GM19397 (cell line): ENCODE measurements at regions not wholly inside any gene's neighbourhood (a gene's known extent, or its start where the extent isn't known, plus 50 kb on each side); places are given as distances from the start of the nearest gene placed in this dataset.
"Not testable (repeated sequence)": the region's sequence is repeated elsewhere in the genome, so short reads cannot be mapped to it uniquely, and the experiment has no call there.

ENCODE experiments used
- ATAC-seq: cut with Tn5 transposase; IDR thresholded peaks from one replicate; pipeline ENCODE4 v1.9.1; 2021; ENCODE audit warnings: mild to moderate bottlenecking, moderate library complexity; ENCODE audit not compliant: unreplicated experiment

DNA sequence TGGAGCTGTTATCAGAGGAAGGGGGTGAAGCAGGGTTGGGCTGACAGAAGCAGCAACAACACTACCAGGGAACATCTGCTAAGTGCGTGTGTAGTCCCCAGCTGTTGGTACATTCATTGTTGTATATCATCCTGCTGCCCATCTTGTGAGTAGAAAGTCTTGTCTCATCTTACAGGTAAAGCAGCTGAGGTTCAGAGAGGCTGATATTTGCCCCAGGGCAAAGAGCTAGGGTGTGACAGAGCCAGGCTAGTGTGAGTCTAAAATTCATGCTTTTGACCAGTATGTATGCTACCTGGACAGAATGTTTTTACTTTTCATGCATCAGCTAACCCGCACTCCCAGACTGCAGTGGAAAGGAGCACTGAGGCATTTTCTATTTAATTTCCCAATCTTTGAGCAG lies 221.6 kb downstream of the STK31 start:
- no peak for ATAC-seq

DNA sequence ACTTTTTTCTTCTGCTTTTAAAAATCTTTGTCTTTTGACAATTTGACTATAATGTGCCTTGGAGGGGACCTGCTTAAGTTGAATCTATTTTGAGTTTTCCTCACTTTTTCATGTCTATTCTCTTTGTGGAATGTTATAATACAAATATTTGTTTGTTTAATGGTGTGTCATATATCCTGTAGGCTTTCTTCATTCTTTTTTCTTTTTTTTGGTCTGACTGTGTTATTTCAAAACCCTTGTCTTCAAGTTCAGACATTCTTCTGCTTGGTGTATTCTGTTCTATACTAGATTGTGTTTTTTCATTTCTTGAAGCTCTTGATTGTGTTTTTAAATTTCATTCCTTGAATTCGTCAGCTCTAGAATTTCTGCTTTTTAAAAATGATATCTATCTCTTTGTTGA lies 228.2 kb downstream of the STK31 start:
- ATAC-seq = no peak

DNA sequence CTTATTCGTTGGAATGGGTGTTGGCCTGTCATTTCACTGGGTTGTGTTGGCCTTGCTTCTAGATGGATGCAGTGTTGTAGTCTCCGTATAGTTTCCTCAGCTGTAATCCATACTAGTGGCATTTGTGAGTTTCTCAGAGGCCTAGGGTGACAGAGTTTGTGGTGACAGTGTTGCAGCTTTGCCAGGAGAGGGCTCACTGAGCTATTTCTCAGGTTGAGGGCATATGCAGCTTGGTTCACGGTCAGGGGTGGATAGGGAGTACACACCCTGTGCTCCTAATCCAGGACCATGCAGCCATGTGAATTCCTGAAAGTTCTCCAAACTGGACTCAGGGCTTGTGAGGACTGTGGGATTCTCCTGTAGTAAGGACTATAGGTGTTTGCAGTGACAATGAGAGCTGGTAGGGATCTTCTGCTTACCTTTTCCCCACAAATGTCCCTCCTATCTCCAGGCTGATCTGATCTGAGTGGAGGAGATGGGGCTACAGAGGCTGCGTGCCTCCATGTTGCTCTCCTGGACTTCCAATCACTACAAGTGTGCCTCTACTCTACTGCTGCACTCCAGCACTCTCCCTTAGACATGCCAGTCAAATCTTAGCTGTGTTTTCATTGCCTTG lies 229.0 kb downstream of the STK31 start:
- ATAC-seq = peak; percentile 64

DNA sequence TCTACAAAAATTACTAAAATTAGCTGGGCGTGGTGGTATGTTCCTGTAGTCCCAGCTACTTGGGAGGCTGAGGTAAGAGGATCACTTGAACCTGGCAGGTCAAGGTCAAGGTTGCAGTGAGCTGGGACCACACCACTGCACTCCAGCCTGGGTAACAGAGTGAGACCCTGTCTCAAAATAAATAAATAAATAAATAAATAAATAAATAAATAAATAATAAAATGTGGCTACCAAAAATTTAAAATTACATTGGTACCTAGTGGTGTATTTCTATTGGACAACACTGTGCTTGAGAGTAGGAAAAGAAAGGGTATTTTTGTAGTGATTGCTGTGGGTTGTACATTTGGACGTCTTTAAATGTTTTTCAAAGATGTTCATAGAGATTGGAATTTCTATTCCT lies 229.7 kb downstream of the STK31 start:
- ATAC-seq = not testable (repeated sequence)

DNA sequence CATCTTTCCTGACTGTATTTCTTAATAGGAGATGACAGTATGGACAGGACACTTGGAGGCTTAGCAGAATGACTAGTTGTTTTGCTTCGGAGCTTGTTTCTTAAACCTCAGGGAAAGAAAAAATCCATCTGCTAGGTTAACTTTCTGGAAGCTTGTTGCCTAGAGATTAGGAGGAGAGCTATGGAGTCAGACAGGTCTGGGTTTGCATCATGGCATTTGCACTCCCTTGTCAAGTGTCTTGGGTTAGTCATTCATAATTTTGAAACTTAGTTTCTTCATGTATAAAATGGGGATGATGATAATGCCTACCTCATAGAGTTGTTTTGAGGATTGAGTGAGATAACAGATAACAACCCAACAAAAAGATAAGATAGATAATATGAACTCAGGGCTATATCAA lies 231.5 kb downstream of the STK31 start:
- no peak for ATAC-seq

DNA sequence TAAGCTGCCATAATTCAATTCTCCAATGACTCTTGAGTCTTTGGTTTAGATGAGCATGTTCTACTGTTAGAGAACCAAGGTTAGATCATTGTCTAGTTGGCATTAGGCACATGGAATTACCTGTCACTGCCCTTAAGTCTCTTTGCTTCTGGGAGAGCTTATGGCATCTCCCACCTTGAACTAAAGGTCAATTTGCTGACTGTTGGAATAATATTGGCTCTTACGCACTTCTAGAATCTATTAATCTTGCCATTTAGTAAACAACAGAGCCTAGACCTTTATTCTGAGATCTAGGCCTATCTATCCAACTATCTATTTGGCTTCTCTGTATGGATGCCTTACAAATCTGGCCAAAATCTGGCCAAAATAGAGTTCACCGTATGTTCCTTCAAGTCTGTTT lies 232.0 kb downstream of the STK31 start:
- no peak for ATAC-seq

DNA sequence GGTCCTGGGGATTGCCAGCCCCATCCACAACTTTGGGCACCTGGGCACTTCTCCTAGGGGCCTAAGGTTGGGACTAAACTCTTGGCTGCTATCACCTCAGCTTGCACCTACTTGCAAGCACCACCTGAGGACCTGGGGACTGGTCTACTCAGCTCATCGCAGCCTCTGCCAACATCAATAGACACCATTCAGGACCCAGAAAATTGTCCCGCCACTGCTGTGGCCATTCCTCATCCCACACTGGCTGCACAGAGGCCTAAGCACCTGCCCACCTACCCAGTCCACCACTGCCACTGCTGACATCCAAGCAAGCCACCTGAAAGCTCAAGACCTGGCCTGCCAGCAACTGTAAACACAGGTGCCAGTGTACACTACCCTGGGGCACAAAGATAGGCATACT lies 234.1 kb downstream of the STK31 start:
- ATAC-seq = no peak

DNA sequence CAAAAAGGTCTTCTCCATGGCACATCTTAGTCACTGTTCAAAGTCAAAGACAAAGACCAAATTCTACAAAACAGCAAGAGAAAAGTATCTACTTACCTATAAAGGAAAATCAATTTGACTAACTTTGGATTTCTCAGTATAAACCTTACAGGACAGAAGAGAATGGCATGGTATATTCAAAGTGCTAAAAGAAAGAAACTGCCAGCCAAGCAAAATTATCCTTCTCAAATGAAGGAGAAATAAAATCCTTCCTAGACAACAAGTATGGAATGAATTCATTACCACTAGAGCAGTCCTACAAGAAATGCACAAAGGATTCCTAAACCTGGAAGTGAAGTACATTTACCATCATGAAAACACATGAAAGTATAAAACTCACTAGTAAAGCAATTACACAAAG lies 235.5 kb downstream of the STK31 start:
- no peak for ATAC-seq

DNA sequence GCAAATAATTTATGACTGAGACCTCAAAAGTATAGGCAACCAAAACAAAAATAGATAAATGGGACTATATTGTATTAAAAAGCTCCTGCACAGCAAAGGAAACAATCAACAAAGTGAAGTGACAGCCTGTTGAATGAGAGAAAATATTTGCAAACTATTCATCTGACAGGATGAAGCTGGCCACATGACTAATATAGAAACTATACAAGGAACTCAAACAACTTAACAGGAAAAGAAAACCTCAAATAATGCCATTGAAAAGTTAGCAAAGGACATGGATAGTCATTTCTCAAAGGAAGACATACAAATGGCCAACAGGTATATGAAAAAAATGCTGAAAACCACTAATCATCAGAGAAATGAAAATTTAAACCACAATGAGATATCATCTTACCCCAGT lies 245.1 kb downstream of the STK31 start:
- no peak for ATAC-seq

DNA sequence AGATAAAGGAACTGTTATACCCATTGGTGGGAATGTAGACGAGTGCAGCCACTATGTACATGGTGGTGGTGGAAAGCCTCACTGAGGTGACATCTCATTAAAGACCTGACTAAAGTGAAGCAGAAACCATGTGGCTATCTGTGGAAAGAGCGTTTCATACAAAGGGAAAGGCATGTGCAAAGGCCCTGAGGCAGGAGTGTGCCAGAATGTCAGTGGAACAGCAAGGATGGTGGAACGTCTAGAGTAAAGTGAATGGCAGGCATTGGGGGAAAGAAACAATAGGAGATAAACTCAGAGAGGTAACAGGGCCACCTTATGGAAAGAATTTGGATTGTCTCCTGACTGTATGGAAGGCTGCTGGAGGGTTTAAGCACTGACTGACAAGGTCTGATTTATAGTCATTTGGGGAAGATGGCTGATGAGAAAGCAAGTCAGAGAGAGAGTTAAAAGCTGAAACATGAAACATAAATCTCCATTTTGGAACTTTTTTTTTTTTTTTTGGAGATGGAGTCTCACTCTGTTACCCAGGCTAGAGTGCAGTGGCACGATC lies 245.7 kb downstream of the STK31 start:
- no peak for ATAC-seq

DNA sequence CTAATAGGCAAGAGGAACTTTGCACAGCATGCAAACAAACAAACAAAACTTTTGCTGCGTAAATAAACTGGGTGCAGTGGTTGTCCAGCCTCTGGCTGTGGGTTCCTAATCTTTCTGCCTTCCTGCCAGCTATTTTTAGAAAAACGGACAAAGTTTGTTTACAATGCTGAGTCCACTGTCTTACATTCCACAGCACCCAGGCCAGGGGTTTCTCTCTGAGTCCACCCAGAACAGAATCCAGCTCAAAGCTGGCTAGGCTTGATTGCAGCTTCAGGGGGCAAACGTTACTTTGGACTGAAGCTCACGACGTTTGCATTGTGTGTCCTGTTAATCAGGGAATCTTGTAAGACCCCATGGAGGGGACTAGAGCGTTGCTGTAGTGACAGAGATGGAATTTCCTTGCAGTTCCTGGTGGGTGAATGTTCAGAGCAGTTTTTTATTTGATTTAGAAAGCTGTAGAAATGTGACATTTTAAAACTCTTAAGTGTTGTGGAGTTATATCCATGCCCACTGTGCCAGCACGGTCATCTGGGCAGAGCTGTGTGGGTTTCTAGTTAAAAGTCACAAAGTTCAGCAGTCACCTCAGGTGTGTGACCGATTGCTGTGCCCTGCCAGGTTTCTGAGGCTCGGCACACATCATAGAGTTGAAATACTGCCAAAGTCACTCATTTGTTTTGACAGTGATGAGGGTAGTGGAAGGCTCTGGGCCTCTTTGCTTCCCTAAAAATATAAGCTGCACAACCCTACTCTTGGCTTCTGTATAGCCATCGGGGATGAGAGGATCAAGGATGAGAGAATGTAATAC lies 247.0 kb downstream of the STK31 start:
- ATAC-seq = no peak

DNA sequence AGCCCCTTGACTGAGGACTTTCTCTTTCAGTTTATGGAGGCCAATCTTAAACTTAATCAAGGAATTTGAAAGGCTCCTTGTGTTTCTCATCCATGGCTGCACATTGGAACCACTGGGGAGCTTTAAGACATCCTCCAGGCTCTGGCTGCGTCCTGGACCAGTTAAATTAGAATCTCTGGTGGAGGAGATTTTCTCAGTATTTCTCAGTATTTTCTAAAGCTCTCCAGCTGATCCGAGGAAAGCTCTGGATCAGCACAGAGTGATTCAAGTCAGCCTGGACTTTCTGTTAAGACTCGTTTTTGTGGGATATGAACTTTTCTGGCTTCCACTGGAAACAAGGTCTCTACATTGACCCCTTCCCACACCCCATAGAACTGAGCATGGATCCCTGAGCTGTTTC lies 249.8 kb downstream of the STK31 start:
- ATAC-seq = no peak

DNA sequence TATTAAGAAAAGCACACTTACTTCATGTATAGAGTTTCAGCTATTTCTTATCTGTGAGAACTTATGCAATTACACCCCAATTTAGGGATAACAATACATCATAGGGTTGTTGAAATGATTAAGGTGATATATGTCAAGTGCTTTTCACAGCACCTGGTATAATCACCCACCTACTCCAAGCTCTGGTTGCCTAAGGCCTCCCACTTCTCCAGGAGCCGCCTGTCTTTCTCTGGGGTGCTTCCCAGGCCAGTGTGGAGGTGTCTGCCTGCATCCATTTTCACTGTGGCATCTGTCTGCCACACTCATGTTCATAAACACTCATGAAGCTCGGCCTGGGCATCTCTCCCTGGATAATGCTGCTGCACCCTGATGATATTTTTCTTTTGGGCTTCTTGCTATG lies 250.3 kb downstream of the STK31 start:
- ATAC-seq = no peak

DNA sequence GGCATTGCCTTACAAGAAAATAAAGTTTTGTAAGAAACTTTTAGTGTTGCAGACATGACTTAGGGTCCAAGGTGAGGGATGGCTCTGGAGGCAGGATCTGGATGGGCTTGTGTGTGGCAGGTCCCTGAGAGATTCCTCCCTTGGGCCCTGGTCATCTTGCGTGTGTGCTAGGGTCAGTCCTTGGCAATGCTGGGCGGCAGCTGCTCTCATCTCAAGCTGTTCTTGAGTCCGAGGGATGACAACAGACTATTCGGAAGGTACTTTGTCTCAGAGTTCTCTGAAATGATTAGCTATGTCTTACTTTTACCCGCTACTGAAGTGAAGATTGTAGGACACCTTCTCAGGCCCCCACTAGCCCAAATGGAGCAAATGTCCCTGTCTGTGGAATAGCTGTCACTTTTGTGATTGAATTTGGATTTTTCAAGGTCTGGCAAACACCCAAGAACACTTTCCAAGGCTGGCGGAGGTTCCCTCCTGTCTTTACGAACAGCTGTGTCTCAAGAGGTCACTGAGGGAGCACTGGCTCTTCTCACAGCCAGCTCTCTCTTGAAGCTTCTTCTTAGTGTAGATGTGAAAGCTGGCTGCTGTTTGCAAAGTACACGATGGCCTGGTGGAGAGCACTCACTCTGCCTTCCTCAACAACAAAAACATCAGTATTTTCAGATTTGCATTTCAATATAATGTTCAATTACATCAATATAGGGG lies 253.6 kb downstream of the STK31 start:
- ATAC-seq = no peak

DNA sequence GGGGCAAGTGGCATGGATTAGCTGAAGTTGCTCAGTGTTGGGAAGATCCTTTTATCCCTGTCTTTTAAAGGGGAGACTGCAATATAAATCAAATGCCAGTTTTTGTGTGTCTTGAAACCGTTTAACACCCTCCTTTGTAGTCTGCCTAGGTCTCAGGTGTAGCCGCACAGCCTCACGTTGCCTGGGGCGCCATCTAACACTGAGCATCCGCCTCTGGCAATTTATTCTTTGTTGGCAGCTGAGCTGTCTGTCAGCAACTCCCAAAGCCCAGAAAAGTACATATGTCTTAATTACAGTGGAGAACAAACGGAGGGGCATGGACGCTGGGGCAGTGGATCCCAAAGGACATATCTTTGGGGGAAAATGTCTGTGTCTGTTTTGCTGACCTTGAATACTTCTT lies 254.7 kb downstream of the STK31 start:
- ATAC-seq = no peak

DNA sequence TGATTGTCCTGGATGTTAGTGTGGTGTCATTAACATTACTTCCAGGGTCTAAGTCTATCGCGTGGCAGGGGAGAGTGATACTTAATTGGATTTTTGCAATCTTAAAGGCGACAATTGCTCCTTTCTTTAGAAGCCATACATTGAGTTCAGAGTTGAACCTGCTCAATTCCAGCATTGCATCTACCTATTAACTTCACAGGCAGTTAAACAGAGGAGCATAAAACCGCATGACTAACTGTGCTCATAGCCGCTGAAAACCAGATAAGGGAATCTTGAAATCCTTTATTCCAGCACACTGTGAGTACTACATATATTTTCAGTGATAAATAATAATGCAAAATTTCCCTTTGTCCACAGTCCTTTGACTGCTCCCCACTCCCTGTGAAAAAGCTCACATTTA lies 255.3 kb downstream of the STK31 start:
- ATAC-seq = no peak

DNA sequence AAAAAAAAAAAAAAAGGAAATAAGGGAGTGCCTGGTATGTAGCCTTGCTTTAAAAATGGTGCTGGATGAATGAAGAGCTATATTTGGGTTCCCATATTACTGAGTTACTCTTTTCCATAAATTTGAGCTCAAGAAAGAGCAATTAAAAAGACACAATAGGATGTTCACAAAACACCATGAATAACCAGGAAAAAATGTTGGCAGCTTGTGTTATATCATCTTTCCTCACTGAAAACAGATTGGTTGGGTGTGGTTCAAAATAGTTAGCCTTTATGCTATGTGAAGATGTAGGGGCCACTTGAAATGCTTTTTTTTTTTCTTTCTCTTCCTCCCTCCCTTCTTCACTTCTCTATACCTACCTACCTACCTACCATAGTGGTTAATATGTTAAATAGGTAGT lies 256.9 kb downstream of the STK31 start:
- ATAC-seq = no peak

DNA sequence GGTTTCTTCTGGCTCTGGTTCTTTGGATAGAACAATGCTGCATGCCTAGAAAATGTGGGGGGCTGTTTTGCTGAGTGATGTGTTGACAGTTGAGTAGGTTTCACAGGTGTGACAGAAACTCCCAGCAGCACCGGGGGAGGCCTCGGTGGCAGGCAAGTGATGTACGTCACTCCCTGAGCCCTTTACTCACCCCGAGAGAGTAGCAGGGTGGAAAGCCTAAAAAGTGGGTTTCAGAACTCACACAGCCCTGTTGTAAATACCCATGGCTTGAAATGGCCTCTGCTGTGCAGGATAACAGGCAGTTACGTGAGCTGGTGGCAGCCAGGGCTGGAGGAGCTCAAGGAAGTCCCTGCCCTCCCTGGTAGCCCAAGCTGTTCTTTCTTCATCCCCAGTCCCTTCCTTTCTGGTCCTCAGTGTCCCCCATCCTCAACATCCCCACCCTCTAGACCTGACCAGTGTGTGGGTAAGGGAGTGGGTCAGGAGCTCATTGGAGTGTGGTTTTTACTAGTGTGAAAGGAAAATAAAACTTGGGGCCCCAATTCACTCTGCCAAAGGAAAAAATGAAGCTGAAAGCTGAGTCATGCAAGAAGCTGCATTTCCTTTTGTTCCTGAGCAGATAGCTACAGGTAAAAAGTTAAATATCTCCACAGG lies 258.1 kb downstream of the STK31 start:
- ATAC-seq = no peak

DNA sequence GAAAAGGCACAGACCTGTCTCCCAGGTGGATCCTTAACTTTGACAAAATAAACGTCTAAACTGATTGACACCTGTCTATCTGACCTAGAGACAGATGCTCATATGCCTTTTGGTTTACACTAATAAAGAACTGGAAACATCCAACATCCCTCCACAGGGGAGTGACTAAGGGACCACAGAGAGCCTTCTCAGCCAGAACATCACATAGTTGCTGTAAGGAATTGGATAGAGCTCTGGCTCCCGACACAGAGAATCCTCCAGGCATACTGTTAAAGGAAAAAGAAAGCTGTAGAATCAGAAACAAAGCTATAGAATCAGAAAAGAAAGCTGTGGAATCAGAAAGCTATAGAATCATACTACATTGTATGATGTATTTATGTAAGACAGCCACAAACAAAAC lies 258.8 kb downstream of the STK31 start:
- ATAC-seq = no peak

DNA sequence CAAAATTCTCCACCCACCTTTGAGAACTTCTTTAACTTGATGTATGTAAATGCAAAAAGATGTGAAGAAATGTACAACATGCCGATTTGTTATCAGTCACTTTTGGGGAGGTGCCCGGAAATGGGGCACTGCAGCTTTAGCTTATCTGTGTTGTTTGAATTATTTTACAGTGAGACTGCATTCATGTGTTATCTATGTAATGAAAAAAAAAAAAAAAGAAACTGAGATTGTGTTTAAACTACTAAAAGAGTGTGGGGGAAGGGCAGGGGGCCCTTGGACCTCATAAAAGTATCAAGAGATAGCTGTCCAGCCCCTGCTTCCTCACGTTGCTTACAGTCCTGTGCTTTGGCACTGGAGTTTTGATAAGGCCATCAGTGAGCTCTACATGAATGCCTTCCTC lies 259.4 kb downstream of the STK31 start:
- ATAC-seq = no peak

DNA sequence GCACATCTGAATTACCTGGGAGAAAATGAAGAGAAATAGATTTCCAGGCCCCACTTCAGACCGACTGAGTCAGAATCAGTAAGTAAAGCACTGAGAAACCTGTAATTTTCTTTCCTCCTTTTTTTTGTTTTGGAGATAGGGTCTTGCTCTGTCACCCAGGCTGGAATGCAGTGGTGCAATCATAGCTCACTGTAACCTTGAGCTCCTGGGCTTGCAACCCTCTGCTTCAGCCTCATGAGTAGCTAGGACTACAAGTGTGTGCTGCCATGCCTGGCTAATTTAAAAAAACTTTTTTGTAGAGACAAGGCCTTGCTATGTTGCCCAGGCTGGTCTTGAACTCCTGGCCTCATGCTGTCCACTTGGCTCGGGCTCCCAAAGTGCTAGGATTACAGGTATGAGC lies 260.2 kb downstream of the STK31 start:
- no peak for ATAC-seq
